ENCODE measurements at regions not wholly inside any gene's neighbourhood (a gene's known extent, or its start where the extent isn't known, plus 50 kb on each side); places are given as distances from the start of the nearest gene placed in this dataset.
A peak's percentile ranks its signal among the peaks of the same experiment; 100 is the strongest.

DNA sequence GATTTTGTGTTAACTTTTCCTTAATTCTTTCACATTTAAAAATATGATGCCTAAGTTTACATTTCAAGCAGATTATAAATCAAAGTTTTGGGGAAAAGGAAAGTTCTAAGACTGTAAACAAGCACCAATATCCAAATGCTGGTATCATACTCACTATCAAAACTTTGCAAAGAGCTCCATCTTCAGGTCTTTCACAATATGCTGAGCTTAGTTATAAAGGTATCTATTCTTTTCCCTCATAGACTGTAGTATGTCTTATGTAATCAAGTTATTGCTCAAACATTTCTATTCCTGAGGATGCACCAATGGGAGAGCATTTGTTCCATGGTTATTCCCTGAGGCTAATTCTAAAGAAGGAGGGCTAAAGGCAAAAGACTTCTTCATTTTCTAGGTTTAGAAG lies 207.9 kb upstream of the FAM241A start:
- Histone ChIP-seq H3K79me2 (ENCODE audit: low read length) (no peaks in the 10 kb centered on the region), H3K9me3 (ENCODE audit: low read length) (no peaks in the 10 kb centered on the region), H2AFZ (ENCODE audit: low read length) (no peak overlapping the region), H4K20me1 (ENCODE audit: insufficient read depth, low read depth, low read length) (no peaks in the 10 kb centered on the region), H3K4me2 (ENCODE audit: low read depth, low read length, poor library complexity, severe bottlenecking) (no peak overlapping the region), H3K9ac (ENCODE audit: low read length) (no peak overlapping the region), H3K36me3 (ENCODE audit: insufficient read depth, low read length) (no peaks in the 10 kb centered on the region), H3K9me2 (replicated peaks; ENCODE audit: insufficient read depth, low read length) (no peaks in the 10 kb centered on the region), H3K27me3 (ENCODE audit: low read length) (no peaks in the 10 kb centered on the region), H3K27ac (ENCODE audit: low read length) (no peak overlapping the region), H3K4me1 (ENCODE audit: low read length) (no peaks in the 10 kb centered on the region), H3K4me3 (ENCODE audit: low read length) (no peak overlapping the region)
- peak; percentile 52 for DNase-seq

DNA sequence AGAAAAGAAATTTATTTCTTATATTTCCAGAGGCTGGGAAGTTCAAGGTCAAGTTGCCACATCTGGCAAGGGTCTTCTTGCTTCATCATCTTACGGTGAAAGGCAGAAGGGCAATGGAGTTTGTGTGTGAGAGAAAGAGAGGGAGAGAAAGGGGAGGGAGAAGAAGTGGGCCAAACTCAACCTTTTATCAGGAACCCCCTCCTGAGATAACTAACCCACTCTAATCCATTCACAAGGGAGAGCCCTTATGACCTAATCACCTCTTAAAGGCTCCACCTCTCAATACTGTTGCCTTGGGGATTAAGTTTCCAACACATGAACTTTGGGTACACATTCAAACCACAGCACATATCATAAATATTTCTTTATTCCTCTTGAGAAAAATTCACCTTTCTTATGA lies 203.3 kb upstream of the FAM241A start:
- no peak for DNase-seq
- no peaks in the 10 kb centered on the region for H3K4me1 ChIP-seq (ENCODE audit: low read length)
- H3K79me2 ChIP-seq (ENCODE audit: low read length), result no peaks in the 10 kb centered on the region
- no peaks in the 10 kb centered on the region for H3K36me3 ChIP-seq (ENCODE audit: insufficient read depth, low read length)
- no peaks in the 10 kb centered on the region for H4K20me1 ChIP-seq (ENCODE audit: insufficient read depth, low read depth, low read length)
- H3K27me3 ChIP-seq (ENCODE audit: low read length), result no peaks in the 10 kb centered on the region
- no peaks in the 10 kb centered on the region for H3K9me2 ChIP-seq (replicated peaks; ENCODE audit: insufficient read depth, low read length)
- H3K4me3 ChIP-seq (ENCODE audit: low read length), result no peak overlapping the region
- H3K4me2 ChIP-seq (ENCODE audit: low read depth, low read length, poor library complexity, severe bottlenecking), result no peak overlapping the region
- H3K9me3 ChIP-seq (ENCODE audit: low read length), result no peaks in the 10 kb centered on the region
- H3K9ac ChIP-seq (ENCODE audit: low read length), result no peak overlapping the region
- H2AFZ ChIP-seq (ENCODE audit: low read length), result no peak overlapping the region
- no peak overlapping the region for H3K27ac ChIP-seq (ENCODE audit: low read length)

DNA sequence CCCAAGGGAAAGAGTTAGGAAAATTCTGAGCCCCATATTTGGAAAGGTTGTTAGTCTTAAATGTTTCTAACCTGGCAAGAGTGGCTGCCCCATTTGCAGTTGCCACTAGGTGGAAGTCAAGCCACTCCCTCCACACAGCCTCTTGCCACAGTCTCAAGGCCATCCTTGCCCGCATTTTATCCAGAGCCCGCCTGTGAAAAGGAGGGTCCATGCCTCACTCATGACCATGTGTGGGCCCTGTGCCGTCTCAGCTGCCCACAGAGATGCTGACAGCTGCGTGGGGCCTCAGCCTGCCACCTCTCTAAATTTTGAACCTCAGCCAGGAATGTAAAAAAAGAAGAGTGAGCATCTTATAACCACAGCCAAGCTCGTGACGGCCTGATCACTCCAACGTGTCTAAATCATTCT lies 201.5 kb upstream of the FAM241A start:
- Histone ChIP-seq H3K4me3 (ENCODE audit: low read length) (no peak overlapping the region), H3K4me2 (ENCODE audit: low read depth, low read length, poor library complexity, severe bottlenecking) (no peak overlapping the region), H4K20me1 (ENCODE audit: insufficient read depth, low read depth, low read length) (no peaks in the 10 kb centered on the region), H2AFZ (ENCODE audit: low read length) (no peak overlapping the region), H3K36me3 (ENCODE audit: insufficient read depth, low read length) (no peaks in the 10 kb centered on the region), H3K9me2 (replicated peaks; ENCODE audit: insufficient read depth, low read length) (no peaks in the 10 kb centered on the region), H3K4me1 (ENCODE audit: low read length) (no peaks in the 10 kb centered on the region), H3K9me3 (ENCODE audit: low read length) (no peaks in the 10 kb centered on the region), H3K27me3 (ENCODE audit: low read length) (no peaks in the 10 kb centered on the region), H3K79me2 (ENCODE audit: low read length) (no peaks in the 10 kb centered on the region), H3K9ac (ENCODE audit: low read length) (no peak overlapping the region), H3K27ac (ENCODE audit: low read length) (no peak overlapping the region)
- peak; percentile 67 for DNase-seq

DNA sequence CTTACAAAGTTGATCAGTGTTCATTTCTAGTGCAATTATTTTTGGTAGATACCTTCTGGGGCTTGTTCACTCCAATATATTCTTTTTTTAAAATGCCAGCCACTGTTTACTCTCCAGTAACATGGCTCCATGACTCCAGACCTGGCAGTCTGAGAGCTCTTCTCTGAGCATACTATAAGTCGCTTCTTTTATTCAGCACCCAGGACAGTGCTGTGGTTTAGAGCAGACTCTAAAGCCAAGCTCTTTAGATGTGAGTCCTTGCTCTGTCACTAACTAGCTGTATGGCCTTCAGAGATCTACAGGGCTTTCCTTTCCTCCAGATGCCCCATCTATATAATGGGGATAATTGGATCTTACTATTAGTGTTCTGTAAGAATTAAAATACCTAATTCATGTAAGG lies 200.2 kb upstream of the FAM241A start:
- no peak for DNase-seq
- no peak overlapping the region for H3K27ac ChIP-seq (ENCODE audit: low read length)

DNA sequence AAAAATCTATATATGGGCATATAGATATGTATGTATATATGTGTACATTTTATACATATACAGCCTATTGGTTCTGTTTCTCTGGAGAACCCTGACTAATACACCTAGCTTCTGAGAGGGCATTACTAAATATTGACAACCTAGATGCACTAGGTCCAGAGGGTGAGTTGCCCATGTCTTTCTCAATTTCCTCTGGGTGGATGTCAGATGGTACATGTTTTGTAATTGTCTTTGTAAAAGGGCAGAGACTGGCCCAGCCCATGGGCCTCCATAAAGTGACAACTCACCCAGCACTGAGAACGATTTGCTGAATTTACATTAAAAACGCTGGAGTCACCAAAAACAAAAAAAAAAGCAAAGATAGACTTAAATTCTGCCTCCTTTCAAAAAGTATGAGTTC lies 198.5 kb upstream of the FAM241A start:
- no peaks in the 10 kb centered on the region for H3K36me3 ChIP-seq (ENCODE audit: insufficient read depth, low read length)
- no peak overlapping the region for H3K4me3 ChIP-seq (ENCODE audit: low read length)
- no peak overlapping the region for H3K9ac ChIP-seq (ENCODE audit: low read length)
- H3K4me2 ChIP-seq (ENCODE audit: low read depth, low read length, poor library complexity, severe bottlenecking), result no peak overlapping the region
- no peak overlapping the region for H3K27ac ChIP-seq (ENCODE audit: low read length)
- no peak for DNase-seq
- H3K27me3 ChIP-seq (ENCODE audit: low read length), result no peaks in the 10 kb centered on the region
- no peaks in the 10 kb centered on the region for H3K9me3 ChIP-seq (ENCODE audit: low read length)
- H2AFZ ChIP-seq (ENCODE audit: low read length), result no peak overlapping the region
- no peaks in the 10 kb centered on the region for H3K9me2 ChIP-seq (replicated peaks; ENCODE audit: insufficient read depth, low read length)
- H3K79me2 ChIP-seq (ENCODE audit: low read length), result no peaks in the 10 kb centered on the region
- H3K4me1 ChIP-seq (ENCODE audit: low read length), result no peaks in the 10 kb centered on the region
- H4K20me1 ChIP-seq (ENCODE audit: insufficient read depth, low read depth, low read length), result no peaks in the 10 kb centered on the region

More for the DNA sequence above, 200.2 kb upstream of the FAM241A start:
- no peak overlapping the region for H3K9ac ChIP-seq (ENCODE audit: low read length)
- H3K4me2 ChIP-seq (ENCODE audit: low read depth, low read length, poor library complexity, severe bottlenecking), result no peak overlapping the region
- H3K4me3 ChIP-seq (ENCODE audit: low read length), result no peak overlapping the region
- H3K79me2 ChIP-seq (ENCODE audit: low read length), result no peaks in the 10 kb centered on the region
- no peaks in the 10 kb centered on the region for H3K9me3 ChIP-seq (ENCODE audit: low read length)
- H2AFZ ChIP-seq (ENCODE audit: low read length), result no peak overlapping the region
- no peaks in the 10 kb centered on the region for H3K9me2 ChIP-seq (replicated peaks; ENCODE audit: insufficient read depth, low read length)
- no peaks in the 10 kb centered on the region for H3K4me1 ChIP-seq (ENCODE audit: low read length)
- no peaks in the 10 kb centered on the region for H3K27me3 ChIP-seq (ENCODE audit: low read length)
- no peaks in the 10 kb centered on the region for H3K36me3 ChIP-seq (ENCODE audit: insufficient read depth, low read length)
- H4K20me1 ChIP-seq (ENCODE audit: insufficient read depth, low read depth, low read length), result no peaks in the 10 kb centered on the region

DNA sequence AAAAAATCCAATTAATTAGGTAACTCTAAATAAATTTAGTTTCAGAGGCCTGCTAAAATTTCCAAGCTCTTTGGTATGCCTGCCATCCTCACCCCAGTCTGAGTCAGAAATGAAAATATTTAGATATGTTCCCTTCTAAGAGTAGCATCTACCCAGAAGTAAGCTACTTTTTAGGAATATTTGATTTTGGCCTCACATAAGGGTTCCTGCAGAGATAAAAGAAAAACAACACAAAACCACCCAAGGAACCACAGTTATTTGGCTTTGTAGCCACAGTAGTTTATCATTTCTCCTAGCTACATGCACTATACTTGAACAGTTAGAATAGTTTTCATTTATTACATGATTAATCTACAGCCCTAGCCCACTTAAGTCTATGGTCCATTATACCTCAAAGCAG lies 192.6 kb upstream of the FAM241A start:
- no peak overlapping the region for H3K27ac ChIP-seq (ENCODE audit: low read length)
- no peaks in the 10 kb centered on the region for H3K79me2 ChIP-seq (ENCODE audit: low read length)
- H3K4me2 ChIP-seq (ENCODE audit: low read depth, low read length, poor library complexity, severe bottlenecking), result no peak overlapping the region
- no peaks in the 10 kb centered on the region for H3K36me3 ChIP-seq (ENCODE audit: insufficient read depth, low read length)
- H3K4me1 ChIP-seq (ENCODE audit: low read length), result no peaks in the 10 kb centered on the region
- H3K4me3 ChIP-seq (ENCODE audit: low read length), result no peak overlapping the region
- no peaks in the 10 kb centered on the region for H3K9me2 ChIP-seq (replicated peaks; ENCODE audit: insufficient read depth, low read length)
- no peak overlapping the region for H2AFZ ChIP-seq (ENCODE audit: low read length)
- no peak overlapping the region for H3K9ac ChIP-seq (ENCODE audit: low read length)
- H4K20me1 ChIP-seq (ENCODE audit: insufficient read depth, low read depth, low read length), result no peaks in the 10 kb centered on the region
- DNase-seq, result no peak
- H3K27me3 ChIP-seq (ENCODE audit: low read length), result no peaks in the 10 kb centered on the region
- H3K9me3 ChIP-seq (ENCODE audit: low read length), result no peaks in the 10 kb centered on the region

DNA sequence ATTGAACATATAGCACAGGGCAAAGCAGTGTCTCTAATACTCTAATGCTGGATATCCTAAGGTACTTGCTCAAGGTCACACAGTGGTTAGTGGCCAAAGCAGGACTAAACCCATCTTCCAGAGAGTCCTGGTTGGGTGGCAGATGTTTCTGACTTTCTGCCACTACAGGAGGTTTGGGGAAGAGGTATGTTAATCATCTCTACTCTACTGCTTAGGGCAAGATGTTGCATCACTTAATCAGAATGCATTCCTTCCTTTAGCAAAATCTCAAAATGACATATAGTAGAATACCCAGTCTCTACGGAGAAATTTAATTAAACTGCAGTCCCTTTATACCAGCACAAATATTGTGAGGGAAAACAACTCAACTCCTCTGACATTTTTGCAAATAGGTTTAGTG lies 190.7 kb upstream of the FAM241A start:
- no peaks in the 10 kb centered on the region for H3K9me2 ChIP-seq (replicated peaks; ENCODE audit: insufficient read depth, low read length)
- H3K4me1 ChIP-seq (ENCODE audit: low read length), result no peaks in the 10 kb centered on the region
- H3K27ac ChIP-seq (ENCODE audit: low read length), result no peak overlapping the region
- no peaks in the 10 kb centered on the region for H3K36me3 ChIP-seq (ENCODE audit: insufficient read depth, low read length)
- H3K4me2 ChIP-seq (ENCODE audit: low read depth, low read length, poor library complexity, severe bottlenecking), result no peak overlapping the region
- H3K79me2 ChIP-seq (ENCODE audit: low read length), result no peaks in the 10 kb centered on the region
- no peak for DNase-seq
- no peak overlapping the region for H2AFZ ChIP-seq (ENCODE audit: low read length)
- no peaks in the 10 kb centered on the region for H4K20me1 ChIP-seq (ENCODE audit: insufficient read depth, low read depth, low read length)
- no peaks in the 10 kb centered on the region for H3K27me3 ChIP-seq (ENCODE audit: low read length)
- no peak overlapping the region for H3K9ac ChIP-seq (ENCODE audit: low read length)
- H3K9me3 ChIP-seq (ENCODE audit: low read length), result no peaks in the 10 kb centered on the region
- H3K4me3 ChIP-seq (ENCODE audit: low read length), result no peak overlapping the region

DNA sequence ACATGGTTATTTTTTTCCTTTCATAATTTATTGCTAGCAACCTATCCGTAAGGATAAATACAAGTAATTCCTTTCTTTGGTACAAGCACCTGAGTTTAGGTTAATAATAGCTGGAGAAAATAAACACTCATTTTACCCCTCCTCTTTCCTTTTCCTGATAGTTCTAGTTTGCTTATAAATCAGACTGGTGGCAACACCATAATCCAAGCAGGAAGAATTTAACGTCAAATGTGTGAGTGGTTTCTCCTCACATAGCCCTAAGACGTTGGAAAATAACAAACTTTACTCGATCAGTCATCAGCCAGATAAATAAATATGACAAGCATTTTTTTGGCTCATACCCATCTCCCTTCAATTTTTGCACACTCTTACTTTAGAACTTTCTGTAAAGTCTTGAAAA lies 190.3 kb upstream of the FAM241A start:
- no peaks in the 10 kb centered on the region for H3K9me3 ChIP-seq (ENCODE audit: low read length)
- no peak overlapping the region for H3K27ac ChIP-seq (ENCODE audit: low read length)
- no peak overlapping the region for H3K9ac ChIP-seq (ENCODE audit: low read length)
- no peak overlapping the region for H3K4me3 ChIP-seq (ENCODE audit: low read length)
- H3K4me1 ChIP-seq (ENCODE audit: low read length), result no peaks in the 10 kb centered on the region; the same call in 1 of the 2 replicates
- H3K36me3 ChIP-seq (ENCODE audit: insufficient read depth, low read length), result no peaks in the 10 kb centered on the region
- no peaks in the 10 kb centered on the region for H3K9me2 ChIP-seq (replicated peaks; ENCODE audit: insufficient read depth, low read length)
- no peak overlapping the region for H3K4me2 ChIP-seq (ENCODE audit: low read depth, low read length, poor library complexity, severe bottlenecking)
- no peak overlapping the region for H2AFZ ChIP-seq (ENCODE audit: low read length)
- H3K79me2 ChIP-seq (ENCODE audit: low read length), result no peaks in the 10 kb centered on the region
- H4K20me1 ChIP-seq (ENCODE audit: insufficient read depth, low read depth, low read length), result no peaks in the 10 kb centered on the region
- no peaks in the 10 kb centered on the region for H3K27me3 ChIP-seq (ENCODE audit: low read length)
- no peak for DNase-seq

DNA sequence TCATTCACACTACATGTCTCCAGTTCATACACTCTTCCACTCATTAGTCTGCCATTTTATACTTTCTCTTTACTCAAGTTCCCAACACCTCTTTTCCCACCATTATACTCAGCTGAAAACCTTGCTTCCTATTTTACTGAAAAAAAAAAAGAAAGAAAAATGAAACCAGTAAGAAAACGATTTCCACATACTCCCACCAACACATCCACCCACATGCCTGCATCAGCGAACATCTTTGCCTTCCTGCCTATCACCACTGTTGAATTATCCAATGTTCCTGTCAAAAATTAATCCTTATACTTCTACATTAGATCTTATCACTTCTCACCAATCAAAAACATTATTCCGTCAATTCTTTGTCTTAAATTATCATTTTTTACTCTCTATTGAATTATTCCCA lies 188.1 kb upstream of the FAM241A start:
- Histone ChIP-seq H3K9ac (ENCODE audit: low read length) (no peak overlapping the region), H3K9me2 (replicated peaks; ENCODE audit: insufficient read depth, low read length) (no peaks in the 10 kb centered on the region), H3K9me3 (ENCODE audit: low read length) (no peaks in the 10 kb centered on the region), H3K4me2 (ENCODE audit: low read depth, low read length, poor library complexity, severe bottlenecking) (no peak overlapping the region), H3K27ac (ENCODE audit: low read length) (no peak overlapping the region), H3K4me1 (ENCODE audit: low read length) (no peaks in the 10 kb centered on the region; the same call in 1 of the 2 replicates), H3K27me3 (ENCODE audit: low read length) (no peaks in the 10 kb centered on the region), H3K79me2 (ENCODE audit: low read length) (no peaks in the 10 kb centered on the region), H3K36me3 (ENCODE audit: insufficient read depth, low read length) (no peaks in the 10 kb centered on the region), H3K4me3 (ENCODE audit: low read length) (no peak overlapping the region), H2AFZ (ENCODE audit: low read length) (no peak overlapping the region), H4K20me1 (ENCODE audit: insufficient read depth, low read depth, low read length) (no peaks in the 10 kb centered on the region)
- DNase-seq, result no peak

All from Karpas-422 (cell line).